Left kidney (tissue), 1 donor: ENCODE measurements at regions not wholly inside any gene's neighbourhood (a gene's known extent, or its start where the extent isn't known, plus 50 kb on each side); places are given as distances from the start of the nearest gene placed in this dataset.

Experiments used
- DNase-seq: peaks from one replicate; pipeline ENCODE4 v3.0.0-alpha.2; 2013

GRCh38 chr2:3100386-3100785, 277.2 kb downstream of the EIPR1 start:
- no peak for DNase-seq

- DNase-seq, result no peak
Measured at GRCh38 chr2:3099860-3100234, 277.8 kb downstream of the EIPR1 start.

- DNase-seq, result no peak
Measured at GRCh38 chr2:3099145-3099859, 278.3 kb downstream of the EIPR1 start.

GRCh38 chr2:3098231-3098630, 279.4 kb downstream of the EIPR1 start:
- no peak for DNase-seq

GRCh38 chr2:3097804-3098203, 279.8 kb downstream of the EIPR1 start:
- no peak for DNase-seq

- no peak for DNase-seq
Measured at GRCh38 chr2:3094999-3095958, 282.3 kb downstream of the EIPR1 start.

GRCh38 chr2:3094318-3094717, 283.3 kb downstream of the EIPR1 start:
- DNase-seq, result no peak

- no peak for DNase-seq
Measured at GRCh38 chr2:3091696-3092095, 285.9 kb downstream of the EIPR1 start.

GRCh38 chr2:3082705-3083104, 294.9 kb downstream of the EIPR1 start:
- DNase-seq, result no peak

GRCh38 chr2:3079959-3080948, 297.4 kb downstream of the EIPR1 start:
- DNase-seq, result no peak

GRCh38 chr2:3079466-3079865, 298.2 kb downstream of the EIPR1 start:
- no peak for DNase-seq

- no peak for DNase-seq
Measured at GRCh38 chr2:3078684-3079083, 298.9 kb downstream of the EIPR1 start.

- DNase-seq, result no peak
Measured at GRCh38 chr2:3076848-3077642, 300.6 kb downstream of the EIPR1 start.

GRCh38 chr2:3075991-3076340, 301.7 kb downstream of the EIPR1 start:
- no peak for DNase-seq

- DNase-seq, result no peak
Measured at GRCh38 chr2:3075316-3075990, 302.2 kb downstream of the EIPR1 start.

GRCh38 chr2:3073704-3074103, 303.9 kb downstream of the EIPR1 start:
- no peak for DNase-seq

GRCh38 chr2:3073041-3073595, 304.5 kb downstream of the EIPR1 start:
- no peak for DNase-seq

- DNase-seq, result no peak
Measured at GRCh38 chr2:3071685-3072263, 305.8 kb downstream of the EIPR1 start.

GRCh38 chr2:3066831-3067230, 310.8 kb downstream of the EIPR1 start:
- DNase-seq, result no peak

GRCh38 chr2:3065928-3066327, 311.7 kb downstream of the EIPR1 start:
- no peak for DNase-seq
